HEK293 (cell line): ENCODE measurements at regions not wholly inside any gene's neighbourhood (a gene's known extent, or its start where the extent isn't known, plus 50 kb on each side); places are given as distances from the start of the nearest gene placed in this dataset.

ENCODE experiments used
- CTCF ChIA-PET: fragments of 350-600 bp; formaldehyde crosslinking; extraction: SDS; loops from one replicate; lab custom pipeline; 2021; ENCODE audit warnings: antibody characterized with exemption; lab: Yijun Ruan, JAX
- POLR2A ChIA-PET: fragments of 300-600 bp; formaldehyde crosslinking; extraction: SDS; loops from one replicate; lab custom pipeline; 2020; ENCODE audit warnings: antibody characterized with exemption, inconsistent platforms; lab: Yijun Ruan, JAX
- H3K27ac ChIP-seq: fragments of 200-500 bp; sonication (Bioruptor generic); 2 replicates; pipeline ENCODE4 v1.5.1; 2014; ENCODE audit warnings: low read depth, low read length, control low read depth, inconsistent platforms; ENCODE audit errors: extremely low read depth
- H3K36me3 ChIP-seq, 2 experiments: fragments of 200-500 bp in 1 of 2; sonication (Bioruptor generic) in 1 of 2; 1 replicate in 1 of 2; 2 replicates in 1 of 2; pipeline ENCODE4 v1.5.1; 2014 to 2017; ENCODE audit warnings: inconsistent platforms in 2 of 2, low read length in 2 of 2; ENCODE audit not compliant: control insufficient read depth in 2 of 2, insufficient read depth in 1 of 2
- H3K4me1 ChIP-seq: fragments of 200-500 bp; sonication (Bioruptor generic); 2 replicates; pipeline ENCODE4 v1.5.1; 2014; ENCODE audit warnings: mild to moderate bottlenecking, low read length, inconsistent platforms; ENCODE audit not compliant: control insufficient read depth, insufficient read depth
- H3K4me3 ChIP-seq: 2 replicates; pipeline ENCODE4 v1.5.1; 2011; ENCODE audit warnings: low read depth, mild to moderate bottlenecking, control low read depth, low read length, moderate library complexity
- H3K9me3 ChIP-seq: fragments of 200-500 bp; sonication (Bioruptor generic); 2 replicates; pipeline ENCODE4 v1.5.1; 2014; ENCODE audit warnings: low read depth, low read length, inconsistent platforms; ENCODE audit not compliant: control insufficient read depth, insufficient read depth
- GLIS1 ChIP-seq: fragments of 450-650 bp; formaldehyde crosslinking; IDR thresholded peaks from 2 replicates; pipeline ENCODE4 v1.5.1; 2016; ENCODE audit warnings: missing biosample characterization, missing genetic modification characterization
- HOXC10 ChIP-seq: sonication (generic); formaldehyde crosslinking; IDR thresholded peaks from 2 replicates; pipeline ENCODE4 v1.8.1; 2023; ENCODE audit warnings: mild to moderate bottlenecking, missing genetic modification reagents
- KLF9 ChIP-seq: fragments of 450-650 bp; formaldehyde crosslinking; IDR thresholded peaks from 2 replicates; pipeline ENCODE4 v1.5.1; 2016; ENCODE audit warnings: missing biosample characterization, missing genetic modification characterization, low read depth
- RBAK ChIP-seq: fragments of 450-650 bp; formaldehyde crosslinking; IDR thresholded peaks from 2 replicates; pipeline ENCODE4 v1.5.1; 2016; ENCODE audit warnings: missing biosample characterization, missing genetic modification characterization
- SETDB1 ChIP-seq: IDR thresholded peaks from one replicate; pipeline ENCODE4 v1.6.1; 2017; ENCODE audit warnings: mild to moderate bottlenecking, low read length, moderate library complexity, mixed read lengths; ENCODE audit not compliant: insufficient read length
- ZBTB20 ChIP-seq: fragments of 450-650 bp; formaldehyde crosslinking; IDR thresholded peaks from 2 replicates; pipeline ENCODE4 v1.5.1; 2016; ENCODE audit warnings: missing biosample characterization, missing genetic modification characterization
- ZFP69B ChIP-seq: fragments of 450-650 bp; formaldehyde crosslinking; IDR thresholded peaks from 2 replicates; pipeline ENCODE4 v1.5.1; 2016; ENCODE audit warnings: missing biosample characterization, missing genetic modification characterization
- ZNF138 ChIP-seq: fragments of 450-650 bp; formaldehyde crosslinking; IDR thresholded peaks from 2 replicates; pipeline ENCODE4 v1.5.1; 2016; ENCODE audit warnings: missing biosample characterization, missing genetic modification characterization, borderline replicate concordance
- ZNF155 ChIP-seq: fragments of 450-650 bp; formaldehyde crosslinking; IDR thresholded peaks from 2 replicates; pipeline ENCODE4 v1.5.1; 2016; ENCODE audit warnings: missing biosample characterization, missing genetic modification characterization
- ZNF19 ChIP-seq: fragments of 450-650 bp; formaldehyde crosslinking; IDR thresholded peaks from 2 replicates; pipeline ENCODE4; 2016; ENCODE audit warnings: missing biosample characterization, missing genetic modification characterization, low read depth
- ZNF202 ChIP-seq: fragments of 450-650 bp; formaldehyde crosslinking; IDR thresholded peaks from 2 replicates; pipeline ENCODE4 v1.5.1; 2016; ENCODE audit warnings: missing biosample characterization, missing genetic modification characterization, borderline replicate concordance
- ZNF37A ChIP-seq: fragments of 450-650 bp; IDR thresholded peaks from 2 replicates; pipeline ENCODE4 v1.5.1; 2018; ENCODE audit warnings: missing biosample characterization, missing genetic modification characterization
- ZNF394 ChIP-seq: fragments of 450-650 bp; formaldehyde crosslinking; IDR thresholded peaks from 2 replicates; pipeline ENCODE4 v1.5.1; 2016; ENCODE audit warnings: missing biosample characterization, missing genetic modification characterization, mild to moderate bottlenecking, moderate library complexity, borderline replicate concordance
- ZNF404 ChIP-seq: fragments of 450-650 bp; formaldehyde crosslinking; IDR thresholded peaks from 2 replicates; pipeline ENCODE4 v1.5.1; 2017; ENCODE audit warnings: missing biosample characterization, missing genetic modification characterization
- ZNF544 ChIP-seq: fragments of 450-650 bp; formaldehyde crosslinking; IDR thresholded peaks from 2 replicates; pipeline ENCODE4 v1.5.0; 2017; ENCODE audit warnings: missing biosample characterization, missing genetic modification characterization
- ZNF677 ChIP-seq: fragments of 450-650 bp; IDR thresholded peaks from 2 replicates; pipeline ENCODE4 v1.5.0; 2018; ENCODE audit warnings: missing biosample characterization, mild to moderate bottlenecking, missing genetic modification characterization, moderate library complexity
- ZXDB ChIP-seq: fragments of 450-650 bp; formaldehyde crosslinking; IDR thresholded peaks from 2 replicates; pipeline ENCODE4 v1.5.1; 2016; ENCODE audit warnings: missing biosample characterization, missing genetic modification characterization
- TF ChIP-seq, protein P1 (sequence below): fragments of 450-650 bp; IDR thresholded peaks from 2 replicates; pipeline ENCODE4 v1.5.1; 2018; ENCODE audit warnings: missing biosample characterization, missing genetic modification characterization

DNA sequence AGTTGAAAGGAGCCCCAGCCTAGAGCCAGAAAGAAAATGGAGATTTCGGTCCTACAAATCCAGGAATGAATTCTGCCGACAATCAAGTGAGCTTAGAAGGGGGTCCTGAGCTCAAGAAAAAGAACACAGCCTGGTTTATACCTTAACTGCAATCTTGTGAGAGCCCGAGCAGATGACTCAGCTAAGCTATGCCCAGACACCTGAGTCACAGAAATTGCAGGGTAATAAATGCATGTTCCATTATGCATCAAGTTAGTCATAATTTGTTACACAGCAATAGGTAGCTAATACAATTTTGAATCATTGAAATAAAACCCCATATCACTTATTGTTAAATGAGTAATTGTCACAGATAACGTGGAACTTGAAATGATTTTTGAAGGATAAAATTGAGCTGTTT lies 111.8 kb upstream of the FOXP2 start:
- Histone ChIP-seq H3K4me3 (no peak overlapping the region), H3K4me1 (no peaks in the 10 kb centered on the region), H3K9me3 (no peaks in the 10 kb centered on the region), H3K27ac (no peak overlapping the region), H3K36me3 (no peaks in the 10 kb centered on the region)
- ChIA-PET POLR2A (no interaction called here), CTCF (interaction anchor here (0.6 kb wide), 1 partner anchor 125 kb away, joined by 4 read pairs; no protein-coding TSS in a partner anchor)
- TF ChIP-seq ZNF544 = no peak
- TF ChIP-seq RBAK = peak; percentile 97

DNA sequence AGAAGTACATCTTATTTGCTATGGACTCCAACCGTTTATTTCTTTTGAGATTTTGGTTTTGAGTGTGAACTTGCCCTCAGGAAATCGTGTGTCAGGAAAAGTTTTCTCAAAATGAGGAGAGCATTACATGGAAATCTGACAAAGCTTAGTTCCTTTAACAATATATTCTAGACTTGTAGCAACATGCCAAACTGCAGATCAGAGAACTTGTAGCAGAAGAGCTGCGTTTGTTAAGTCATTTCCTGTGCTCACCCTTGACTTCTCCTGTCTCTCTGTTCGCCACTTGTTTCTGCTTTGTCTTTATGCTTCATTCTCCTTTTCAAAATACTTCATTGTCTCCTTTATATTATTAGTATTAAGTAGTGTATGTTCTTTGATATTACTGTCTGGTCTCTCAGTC lies 116.6 kb upstream of the FOXP2 start:
- ChIA-PET CTCF (no interaction called here), POLR2A (no interaction called here)
- Histone ChIP-seq H3K4me3 (no peak overlapping the region), H3K9me3 (no peaks in the 10 kb centered on the region), H3K36me3 (no peaks in the 10 kb centered on the region), H3K27ac (no peak overlapping the region), H3K4me1 (peaks cover 6% of the 10 kb centered on the region; the same call in 1 of the 2 replicates)
- TF ChIP-seq ZNF404 (no peak), ZNF544 (no peak)

DNA sequence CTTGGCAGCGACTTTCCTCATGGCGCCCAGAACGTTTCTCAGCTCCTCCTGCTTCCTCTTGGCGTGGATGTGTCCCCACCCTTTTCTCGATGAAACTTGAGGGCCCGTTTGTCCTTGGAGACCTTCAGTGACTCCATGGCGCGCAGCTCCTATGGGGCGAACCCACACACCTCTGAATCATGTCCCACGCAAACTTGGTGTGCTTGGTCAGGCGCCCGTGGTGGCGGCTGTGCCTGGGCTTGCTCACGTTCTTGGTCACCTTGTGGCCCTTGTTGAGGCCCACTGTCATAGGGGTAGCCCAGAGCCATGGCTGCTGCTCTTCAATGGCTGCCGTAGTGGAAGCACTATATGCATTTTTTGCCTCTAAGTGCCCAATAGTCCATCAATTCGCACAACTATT lies 117.5 kb upstream of the FOXP2 start:
- H3K36me3 ChIP-seq = no peaks in the 10 kb centered on the region
- no peaks in the 10 kb centered on the region for H3K9me3 ChIP-seq
- no peak overlapping the region for H3K4me3 ChIP-seq
- ChIA-PET POLR2A (no interaction called here), CTCF (interaction anchor here (0.7 kb wide), 1 partner anchor 130 kb away, joined by 3 read pairs; no protein-coding TSS in a partner anchor)
- TF ChIP-seq ZNF202 (tag by site-specific recombination) (0 out of 2 replicates have a peak, but pooled peaks have one; percentile 35), ZNF394 (tag by site-specific recombination) (no peak)
- H3K27ac ChIP-seq = no peak overlapping the region
- peaks cover 6% of the 10 kb centered on the region; the same call in 1 of the 2 replicates for H3K4me1 ChIP-seq

DNA sequence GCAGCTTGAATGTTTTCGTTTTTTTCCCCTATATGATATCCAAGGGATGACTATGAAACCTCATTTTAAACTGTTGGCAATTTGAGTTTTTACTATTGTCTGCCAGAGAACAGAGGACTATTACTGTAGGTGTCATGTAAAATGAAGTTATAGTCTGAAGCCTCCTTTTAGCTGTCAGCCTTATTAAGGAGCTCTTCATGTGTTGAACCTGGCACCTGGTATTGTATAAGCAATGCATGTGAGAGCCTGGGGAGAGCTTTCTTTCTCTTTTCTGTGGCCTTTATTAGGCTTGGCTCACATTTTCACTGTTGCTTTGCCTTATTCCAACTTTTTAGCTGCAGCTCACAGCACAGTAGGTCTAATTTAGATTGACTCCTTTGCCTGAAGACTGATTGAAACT lies 119.1 kb upstream of the FOXP2 start:
- no peak overlapping the region for H3K27ac ChIP-seq
- H3K4me1 ChIP-seq = peaks cover 6% of the 10 kb centered on the region; the same call in 1 of the 2 replicates
- TF ChIP-seq, protein P1, sequence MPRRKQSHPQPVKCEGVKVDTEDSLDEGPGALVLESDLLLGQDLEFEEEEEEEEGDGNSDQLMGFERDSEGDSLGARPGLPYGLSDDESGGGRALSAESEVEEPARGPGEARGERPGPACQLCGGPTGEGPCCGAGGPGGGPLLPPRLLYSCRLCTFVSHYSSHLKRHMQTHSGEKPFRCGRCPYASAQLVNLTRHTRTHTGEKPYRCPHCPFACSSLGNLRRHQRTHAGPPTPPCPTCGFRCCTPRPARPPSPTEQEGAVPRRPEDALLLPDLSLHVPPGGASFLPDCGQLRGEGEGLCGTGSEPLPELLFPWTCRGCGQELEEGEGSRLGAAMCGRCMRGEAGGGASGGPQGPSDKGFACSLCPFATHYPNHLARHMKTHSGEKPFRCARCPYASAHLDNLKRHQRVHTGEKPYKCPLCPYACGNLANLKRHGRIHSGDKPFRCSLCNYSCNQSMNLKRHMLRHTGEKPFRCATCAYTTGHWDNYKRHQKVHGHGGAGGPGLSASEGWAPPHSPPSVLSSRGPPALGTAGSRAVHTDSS (tag by site-specific recombination) = no peak
- no peak for TF ChIP-seq ZXDB (tag by site-specific recombination)
- no peak for TF ChIP-seq ZNF677 (tag by site-specific recombination)
- no peak for TF ChIP-seq ZNF155 (tag by site-specific recombination)
- no peak for TF ChIP-seq SETDB1
- TF ChIP-seq ZNF138 (tag by site-specific recombination) = no peak
- no peak for TF ChIP-seq ZFP69B (tag by site-specific recombination)
- no peak for TF ChIP-seq ZBTB20 (tag by site-specific recombination)
- no peak for TF ChIP-seq ZNF19 (tag by site-specific recombination)
- no peak for TF ChIP-seq ZNF37A (tag by site-specific recombination)
- TF ChIP-seq KLF9 = no peak
- no peak for TF ChIP-seq GLIS1 (tag by site-specific recombination)
- TF ChIP-seq HOXC10 (CRISPR knock-in tag) = no peak
- H3K9me3 ChIP-seq = no peaks in the 10 kb centered on the region
- H3K36me3 ChIP-seq = no peaks in the 10 kb centered on the region
- ChIA-PET CTCF (interaction anchor here (0.6 kb wide), 1 partner anchor 10 kb away, joined by 3 read pairs; no protein-coding TSS in a partner anchor), POLR2A (no interaction called here)
- H3K4me3 ChIP-seq = no peak overlapping the region
